Transverse colon (tissue), 4 donors: ENCODE measurements at regions not wholly inside any gene's neighbourhood (a gene's known extent, or its start where the extent isn't known, plus 50 kb on each side); places are given as distances from the start of the nearest gene placed in this dataset.

Source experiments
- DNase-seq: peaks from one replicate; pipeline ENCODE4 v3.0.0-alpha.2; 2019
- H3K27ac ChIP-seq, 4 donors: fragments of 200-600 bp; sonication (generic); 2 replicates each; pipeline ENCODE4 v1.5.1; 2016 to 2018; ENCODE audit warnings: inconsistent platforms in 4 of 4
- H3K27me3 ChIP-seq: fragments of 200-600 bp; sonication (generic); 2 replicates; pipeline ENCODE4 v1.5.1; 2017; ENCODE audit warnings: inconsistent platforms
- H3K36me3 ChIP-seq, 4 donors: fragments of 200-600 bp; sonication (generic); 2 replicates each; pipeline ENCODE4 v1.5.1; 2017 to 2019; ENCODE audit warnings: inconsistent platforms in 4 of 4
- H3K4me1 ChIP-seq, 4 donors: fragments of 200-600 bp; sonication (generic); 2 replicates each; pipeline ENCODE4 v1.5.1; 2017 to 2020; ENCODE audit warnings: inconsistent platforms in 4 of 4
- H3K4me3 ChIP-seq, 4 donors: fragments of 200-600 bp; sonication (generic); 1 replicate in 1 of 4; 2 replicates in 3 of 4; pipeline versions ENCODE4 v1.5.1 to v1.6.1; 2017 to 2019; ENCODE audit warnings: inconsistent platforms in 4 of 4
- H3K9me3 ChIP-seq, 2 donors: fragments of 200-600 bp; sonication (generic); 2 replicates each; pipeline ENCODE4 v1.5.1; 2017 to 2019; ENCODE audit warnings: inconsistent platforms in 2 of 2
- EP300 ChIP-seq: sonication (generic); formaldehyde crosslinking; IDR thresholded peaks from one replicate; pipeline ENCODE4 v1.6.1; 2017; ENCODE audit warnings: antibody characterized with exemption, low read depth
- POLR2A ChIP-seq: fragments of 450-650 bp; IDR thresholded peaks from one replicate; pipeline ENCODE4 v1.6.1; 2016; ENCODE audit warnings: antibody characterized with exemption, mild to moderate bottlenecking, moderate library complexity
- POLR2AphosphoS5 ChIP-seq, 3 donors: sonication (generic); formaldehyde crosslinking; IDR thresholded peaks; one replicate each; pipeline ENCODE4 v1.6.1; 2016; ENCODE audit warnings: antibody characterized with exemption in 3 of 3
- WGBS, 2 donors: methylation state at CpG; one replicate each; pipeline ENCODE4 v1.1.5; 2018; ENCODE audit warnings: low coverage in 1 of 2; 5-methylcytosine and 5-hydroxymethylcytosine counted together
- in situ Hi-C, 4 donors: fragments of 200-750 bp; cut with MboI; loops; one replicate each; pipeline versions ENCODE4 v1.15.0 to v1.15.1; 2017; ENCODE audit warnings: low sequenced_read_pairs in 3 of 4, low pct_ligation_motif_present in 1 of 4, low pct_unique_long_range_greater_than_20kb in 1 of 4
- intact Hi-C: fragments of 100-400 bp; cut with DNase I; formaldehyde crosslinking; loops from one replicate; pipeline ENCODE4 v1.15.1; 2023; ENCODE audit warnings: low total_unique reads
- TF ChIP-seq, protein P1 (sequence below), 5 experiments: fragments of 200-600 bp in 3 of 5; fragments of 450-650 bp in 2 of 5; sonication (generic) in 3 of 5; IDR thresholded peaks; 1 replicate in 2 of 5; 2 replicates in 3 of 5; pipeline ENCODE4 v1.5.1; 2016 to 2017; ENCODE audit warnings: antibody characterized with exemption in 5 of 5, inconsistent platforms in 3 of 5, mild to moderate bottlenecking in 2 of 5, moderate library complexity in 1 of 5

DNA sequence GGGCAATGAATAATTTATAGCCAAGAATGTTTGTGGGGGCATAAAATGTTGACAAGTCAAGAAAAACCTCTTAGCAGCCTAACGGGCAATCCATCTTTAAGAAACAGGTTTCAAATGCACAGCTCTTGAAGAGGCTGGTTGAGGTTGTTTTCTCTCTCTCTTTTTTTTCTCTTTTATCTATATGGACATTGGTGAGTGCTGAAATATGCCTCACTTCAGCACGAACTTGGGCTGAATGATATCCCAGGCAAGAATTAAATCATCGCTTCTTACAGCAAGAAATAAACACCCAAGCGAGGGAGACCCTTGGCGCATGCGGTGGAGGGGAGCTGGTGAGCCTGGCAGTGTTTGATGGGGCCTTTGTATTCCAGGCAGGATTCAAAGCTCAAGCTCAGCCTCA lies 160.9 kb downstream of the OAT start:
- Histone ChIP-seq H3K4me1 (no peaks in the 10 kb centered on the region), H3K27me3 (no peaks in the 10 kb centered on the region), H3K36me3 (no peaks in the 10 kb centered on the region), H3K4me3 (no peak overlapping the region), H3K9me3 (no peaks in the 10 kb centered on the region), H3K27ac (no peak overlapping the region)
- TF ChIP-seq, protein P1, sequence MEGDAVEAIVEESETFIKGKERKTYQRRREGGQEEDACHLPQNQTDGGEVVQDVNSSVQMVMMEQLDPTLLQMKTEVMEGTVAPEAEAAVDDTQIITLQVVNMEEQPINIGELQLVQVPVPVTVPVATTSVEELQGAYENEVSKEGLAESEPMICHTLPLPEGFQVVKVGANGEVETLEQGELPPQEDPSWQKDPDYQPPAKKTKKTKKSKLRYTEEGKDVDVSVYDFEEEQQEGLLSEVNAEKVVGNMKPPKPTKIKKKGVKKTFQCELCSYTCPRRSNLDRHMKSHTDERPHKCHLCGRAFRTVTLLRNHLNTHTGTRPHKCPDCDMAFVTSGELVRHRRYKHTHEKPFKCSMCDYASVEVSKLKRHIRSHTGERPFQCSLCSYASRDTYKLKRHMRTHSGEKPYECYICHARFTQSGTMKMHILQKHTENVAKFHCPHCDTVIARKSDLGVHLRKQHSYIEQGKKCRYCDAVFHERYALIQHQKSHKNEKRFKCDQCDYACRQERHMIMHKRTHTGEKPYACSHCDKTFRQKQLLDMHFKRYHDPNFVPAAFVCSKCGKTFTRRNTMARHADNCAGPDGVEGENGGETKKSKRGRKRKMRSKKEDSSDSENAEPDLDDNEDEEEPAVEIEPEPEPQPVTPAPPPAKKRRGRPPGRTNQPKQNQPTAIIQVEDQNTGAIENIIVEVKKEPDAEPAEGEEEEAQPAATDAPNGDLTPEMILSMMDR (IDR thresholded peaks at IDR 0.05): no peak
- TF ChIP-seq POLR2A: no peak
- no peak for TF ChIP-seq EP300
- TF ChIP-seq POLR2AphosphoS5 (IDR thresholded peaks at IDR 0.05): no peak
- in situ Hi-C loops: loop anchor here in 2 of 4 donors (25.0 kb wide), 1 partner anchor 270 kb away; no protein-coding TSS in a partner anchor
- 58 to 79% methylated on average over 4 to 6 of the region's 6 CpGs for WGBS, 2 donors
- intact Hi-C loops: loop anchor here (10.0 kb wide), 1 partner anchor 263 kb away; no protein-coding TSS in a partner anchor
- DNase-seq: no peak

DNA sequence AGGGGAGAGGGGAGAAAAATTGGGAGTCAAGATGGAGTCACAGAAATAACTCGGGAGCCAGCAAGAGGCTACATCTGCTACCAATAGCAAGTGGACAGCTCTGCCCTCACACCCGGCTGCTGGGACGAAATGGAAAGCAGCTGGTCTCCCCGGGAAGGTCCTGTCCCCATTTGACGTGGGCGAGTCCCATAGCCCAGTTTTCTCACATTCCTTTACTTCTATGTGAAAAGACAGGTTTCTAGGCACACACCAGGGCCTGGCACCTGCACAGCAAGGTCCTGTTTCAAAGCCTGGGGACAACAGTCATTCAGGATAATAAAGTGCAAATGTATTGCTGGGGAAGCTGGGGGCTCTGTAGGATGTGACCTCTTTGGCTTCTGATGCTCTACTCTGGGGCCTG lies 162.6 kb downstream of the OAT start:
- WGBS, 2 donors: 66 to 70% methylated on average over 2 to 6 of the region's 6 CpGs
- Histone ChIP-seq H3K4me1 (no peaks in the 10 kb centered on the region), H3K27ac (peak overlapping the region in 3 of 4 donors; percentile 22 to 61 (median 44)), H3K4me3 (no peak overlapping the region), H3K36me3 (no peaks in the 10 kb centered on the region), H3K27me3 (no peaks in the 10 kb centered on the region), H3K9me3 (no peaks in the 10 kb centered on the region)
- TF ChIP-seq POLR2A (no peak), POLR2AphosphoS5 (IDR thresholded peaks at IDR 0.05) (no peak), EP300 (no peak)
- TF ChIP-seq, protein P1 (IDR thresholded peaks at IDR 0.05): no peak
- in situ Hi-C loops: loop anchor here in 2 of 4 donors (25.0 kb wide), 1 partner anchor 269 kb away; no protein-coding TSS in a partner anchor
- no peak for DNase-seq
- intact Hi-C loops: loop anchor here (10.0 kb wide), 1 partner anchor 261 kb away; no protein-coding TSS in a partner anchor

DNA sequence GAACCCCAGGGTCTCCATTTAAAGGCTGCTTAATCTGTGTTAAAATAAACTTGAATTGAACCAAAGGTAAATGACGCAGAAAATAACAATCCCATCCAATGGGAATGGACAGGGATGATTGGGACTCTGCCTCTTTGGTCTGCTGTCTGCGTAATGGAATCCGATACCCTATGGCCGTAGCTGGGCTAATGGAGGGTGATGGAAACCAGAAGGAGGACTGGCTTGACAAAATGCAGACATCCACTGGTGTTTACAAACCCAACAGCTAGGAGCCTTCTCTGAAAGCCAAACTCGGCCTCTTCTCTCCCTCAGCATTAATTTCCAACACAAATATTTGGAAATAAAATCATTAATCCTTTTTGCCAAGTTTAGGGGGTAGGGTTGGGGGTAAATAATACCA lies 162.2 kb upstream of the CHST15 start:
- no peaks in the 10 kb centered on the region for H3K36me3 ChIP-seq
- intact Hi-C loops: loop anchor here (10.0 kb wide), 1 partner anchor 261 kb away; no protein-coding TSS in a partner anchor
- no peaks in the 10 kb centered on the region for H3K27me3 ChIP-seq
- DNase-seq: no peak
- in situ Hi-C loops: loop anchor here in 2 of 4 donors (25.0 kb wide), 1 partner anchor 268 kb away; no protein-coding TSS in a partner anchor
- H3K4me3 ChIP-seq: no peak overlapping the region
- no peaks in the 10 kb centered on the region for H3K9me3 ChIP-seq
- 75 to 80% methylated on average over 1 to 5 of the region's 5 CpGs for WGBS, 2 donors
- no peaks in the 10 kb centered on the region for H3K4me1 ChIP-seq
- TF ChIP-seq, protein P1 (IDR thresholded peaks at IDR 0.05): no peak
- TF ChIP-seq POLR2AphosphoS5 (IDR thresholded peaks at IDR 0.05): peak; percentile 53 to 88 (median 80)
- peak overlapping the region; percentile 16 to 61 (median 37) for H3K27ac ChIP-seq

DNA sequence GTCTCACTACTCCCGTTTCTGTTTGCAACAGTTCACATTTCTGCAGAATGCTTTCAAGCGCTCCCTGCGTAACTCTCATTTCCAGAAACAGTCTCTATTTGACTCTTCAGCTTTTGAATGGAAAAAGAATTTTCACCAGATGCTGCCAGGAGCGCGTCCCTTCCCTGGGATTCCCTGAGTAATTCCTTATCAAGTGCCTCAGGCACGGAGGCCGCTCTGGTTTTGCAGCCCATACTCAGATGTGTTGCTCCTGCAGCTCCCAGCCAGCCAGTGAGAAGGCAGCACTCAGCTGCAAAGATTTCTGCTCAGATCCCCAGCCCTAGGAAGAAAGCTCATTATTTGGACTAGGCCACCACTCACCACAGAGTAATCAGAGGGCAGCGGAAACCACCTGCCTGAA lies 161.1 kb upstream of the CHST15 start:
- no peak overlapping the region for H3K4me3 ChIP-seq
- H3K4me1 ChIP-seq: no peaks in the 10 kb centered on the region
- no peaks in the 10 kb centered on the region for H3K9me3 ChIP-seq
- TF ChIP-seq, protein P1 (IDR thresholded peaks at IDR 0.05): no peak
- no peaks in the 10 kb centered on the region for H3K27me3 ChIP-seq
- H3K36me3 ChIP-seq: no peaks in the 10 kb centered on the region
- in situ Hi-C loops: loop anchor here in 2 of 4 donors (25.0 kb wide), 1 partner anchor 267 kb away; no protein-coding TSS in a partner anchor
- peak overlapping the region; percentile 10 to 61 (median 23) for H3K27ac ChIP-seq
- intact Hi-C loops: loop anchor here (10.0 kb wide), 1 partner anchor 260 kb away; no protein-coding TSS in a partner anchor
- WGBS, 2 donors: 62 to 84% methylated on average over 6 to 8 of the region's 8 CpGs
- no peak for DNase-seq
